Activated B cell treated with CpG ODN at 0.5 μM for 24 hours (primary cell): ENCODE measurements at regions not wholly inside any gene's neighbourhood (a gene's known extent, or its start where the extent isn't known, plus 50 kb on each side); places are given as distances from the start of the nearest gene placed in this dataset.

Source experiments
- ATAC-seq: fragments of 200-7000 bp; cut with Tn5 transposase; one replicate; pipeline ENCODE4 v1.10.0; 2021; ENCODE audit warnings: low read depth, mild to moderate bottlenecking, moderate library complexity
- CTCF ChIA-PET: fragments of 350-600 bp; sonication (Branson Sonifier 250); formaldehyde crosslinking; loops from one replicate; lab custom pipeline; 2021; ENCODE audit warnings: antibody characterized with exemption; lab: Charles Lee
- POLR2A ChIA-PET: fragments of 350-600 bp; sonication (Branson Sonifier 250); formaldehyde crosslinking; loops from one replicate; lab custom pipeline; 2021; ENCODE audit warnings: antibody characterized with exemption; lab: Charles Lee
- DNase-seq: peaks from one replicate; pipeline ENCODE4 v3.0.0; 2022
- H3K27ac Mint-ChIP-seq: one replicate; pipeline ENCODE4 v1.8.0; 2020; ENCODE audit warnings: mixed read lengths
- H3K27me3 Mint-ChIP-seq: one replicate; pipeline ENCODE4 v1.8.0; 2021; ENCODE audit warnings: mixed read lengths
- H3K36me3 Mint-ChIP-seq: one replicate; pipeline ENCODE4 v1.8.0; 2021; ENCODE audit warnings: low read depth, mixed read lengths
- H3K4me1 Mint-ChIP-seq: one replicate; pipeline ENCODE4 v1.8.0; 2021; ENCODE audit warnings: mixed read lengths
- H3K4me3 Mint-ChIP-seq: one replicate; pipeline ENCODE4 v1.8.0; 2020; ENCODE audit warnings: mild to moderate bottlenecking, mixed read lengths
- H3K9me3 Mint-ChIP-seq: one replicate; pipeline ENCODE4 v1.8.0; 2020; ENCODE audit warnings: mixed read lengths
- intact Hi-C: fragments of 100-400 bp; cut with micrococcal nuclease; formaldehyde crosslinking; loops from one replicate; pipeline ENCODE4 v1.15.1; 2024
- TF ChIP-seq, protein P1 (sequence below): fragments of 200-600 bp; IDR thresholded peaks from one replicate; pipeline ENCODE4 v1.8.0; 2022; ENCODE audit warnings: antibody characterized with exemption, mild to moderate bottlenecking

DNA sequence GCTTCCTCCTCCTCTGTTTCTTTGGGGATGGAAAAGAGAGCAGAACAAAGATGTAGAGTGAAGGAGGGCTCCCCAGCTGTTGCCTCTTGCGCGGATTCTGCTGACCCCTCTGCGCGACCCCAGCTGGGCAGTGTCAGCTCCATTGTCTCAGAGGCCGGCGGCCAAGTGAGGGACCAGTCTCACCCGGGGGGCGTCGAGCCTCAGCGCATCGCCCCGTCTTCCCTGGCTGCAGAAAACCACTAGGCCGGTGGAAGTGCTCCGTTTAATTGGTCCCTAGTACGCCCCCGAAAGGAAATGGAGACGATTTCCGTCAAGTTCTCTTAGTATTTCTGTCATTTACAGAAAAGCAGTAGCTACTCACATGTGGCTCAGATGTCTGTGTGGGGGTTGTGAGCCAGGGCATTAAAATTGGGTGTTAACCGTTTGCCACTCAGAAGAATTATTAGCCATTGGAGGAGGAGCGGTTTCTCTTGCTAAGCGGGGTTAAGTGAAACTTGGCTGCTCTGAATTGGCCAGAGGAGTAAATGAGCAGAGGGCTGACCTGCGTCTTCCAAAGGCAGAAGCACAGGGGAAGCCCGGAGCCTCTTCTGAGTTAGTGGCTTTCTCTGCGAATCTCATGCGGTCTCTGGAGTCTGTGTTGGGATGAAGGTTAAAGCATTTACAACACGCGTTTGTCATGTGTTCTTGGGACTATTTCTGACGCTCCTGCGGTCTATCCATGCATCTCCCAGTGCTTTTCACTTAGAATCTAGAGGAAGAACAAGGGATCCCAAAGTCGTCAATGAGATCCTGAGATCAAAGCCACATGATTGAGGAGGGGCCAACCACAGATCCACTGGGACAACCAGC lies 132.8 kb upstream of the MYO16 start:
- CTCF ChIA-PET = no interaction called here
- peaks cover 35% of the 10 kb centered on the region for H3K27me3 Mint-ChIP-seq
- DNase-seq (no peak), ATAC-seq (no peak)
- no peaks in the 10 kb centered on the region for H3K4me1 Mint-ChIP-seq
- POLR2A ChIA-PET = no interaction called here
- intact Hi-C loops = no loop called here
- H3K36me3 Mint-ChIP-seq = no peaks in the 10 kb centered on the region
- TF ChIP-seq, protein P1, sequence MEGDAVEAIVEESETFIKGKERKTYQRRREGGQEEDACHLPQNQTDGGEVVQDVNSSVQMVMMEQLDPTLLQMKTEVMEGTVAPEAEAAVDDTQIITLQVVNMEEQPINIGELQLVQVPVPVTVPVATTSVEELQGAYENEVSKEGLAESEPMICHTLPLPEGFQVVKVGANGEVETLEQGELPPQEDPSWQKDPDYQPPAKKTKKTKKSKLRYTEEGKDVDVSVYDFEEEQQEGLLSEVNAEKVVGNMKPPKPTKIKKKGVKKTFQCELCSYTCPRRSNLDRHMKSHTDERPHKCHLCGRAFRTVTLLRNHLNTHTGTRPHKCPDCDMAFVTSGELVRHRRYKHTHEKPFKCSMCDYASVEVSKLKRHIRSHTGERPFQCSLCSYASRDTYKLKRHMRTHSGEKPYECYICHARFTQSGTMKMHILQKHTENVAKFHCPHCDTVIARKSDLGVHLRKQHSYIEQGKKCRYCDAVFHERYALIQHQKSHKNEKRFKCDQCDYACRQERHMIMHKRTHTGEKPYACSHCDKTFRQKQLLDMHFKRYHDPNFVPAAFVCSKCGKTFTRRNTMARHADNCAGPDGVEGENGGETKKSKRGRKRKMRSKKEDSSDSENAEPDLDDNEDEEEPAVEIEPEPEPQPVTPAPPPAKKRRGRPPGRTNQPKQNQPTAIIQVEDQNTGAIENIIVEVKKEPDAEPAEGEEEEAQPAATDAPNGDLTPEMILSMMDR = no peak
- H3K9me3 Mint-ChIP-seq = peaks cover 3% of the 10 kb centered on the region
- no peak overlapping the region for H3K4me3 Mint-ChIP-seq
- no peak overlapping the region for H3K27ac Mint-ChIP-seq

DNA sequence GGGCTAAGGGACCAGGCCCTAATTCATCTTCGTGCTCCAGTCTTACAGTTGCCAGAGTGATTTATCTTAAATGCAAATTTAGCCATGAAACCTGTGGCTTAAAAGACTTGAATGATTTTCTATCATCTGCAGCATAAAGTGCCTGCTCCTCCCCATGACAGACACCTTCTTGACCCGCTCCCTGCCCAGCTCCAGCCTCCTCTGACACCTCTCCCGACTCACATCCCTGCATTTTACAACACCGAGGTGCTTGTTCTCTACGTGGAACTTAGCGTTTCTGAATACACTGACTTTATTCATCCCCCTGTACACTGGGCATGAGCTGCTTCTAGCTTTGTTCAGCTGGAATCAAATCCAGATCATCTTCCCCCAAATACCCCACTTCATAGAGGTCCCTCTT lies 128.7 kb upstream of the MYO16 start:
- no peak overlapping the region for H3K27ac Mint-ChIP-seq
- ATAC-seq (no peak), DNase-seq (no peak)
- ChIA-PET POLR2A (no interaction called here), CTCF (no interaction called here)
- intact Hi-C loops = loop anchor here (10.0 kb wide), 1 partner anchor 276 kb away; no protein-coding TSS in a partner anchor
- H3K36me3 Mint-ChIP-seq = no peaks in the 10 kb centered on the region
- peaks cover 27% of the 10 kb centered on the region for H3K27me3 Mint-ChIP-seq
- H3K4me1 Mint-ChIP-seq = no peaks in the 10 kb centered on the region
- TF ChIP-seq, protein P1 = no peak
- no peaks in the 10 kb centered on the region for H3K9me3 Mint-ChIP-seq
- no peak overlapping the region for H3K4me3 Mint-ChIP-seq

DNA sequence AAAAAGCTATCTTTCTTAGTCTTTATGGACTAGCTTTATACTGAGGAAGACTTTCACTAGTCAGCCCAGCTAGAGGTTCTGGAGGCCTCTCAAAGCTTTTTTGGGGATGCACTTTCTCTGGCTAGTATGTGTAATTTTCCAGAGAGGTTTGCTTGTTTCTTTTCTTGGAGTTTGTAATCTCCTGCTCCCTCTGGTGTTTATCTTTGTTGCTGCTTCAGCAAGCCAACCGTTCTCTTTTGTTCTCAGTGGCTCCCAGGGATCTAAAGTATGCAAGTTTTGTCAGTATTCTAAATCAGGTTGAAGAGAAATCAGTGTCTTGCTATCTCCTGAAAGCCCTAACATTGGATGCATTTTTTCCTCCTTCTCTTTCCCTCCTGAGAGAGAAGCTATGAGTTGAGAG lies 121.1 kb upstream of the MYO16 start:
- intact Hi-C loops = loop anchor here (5.0 to 10.0 kb wide), 2 partner anchors 186 to 283 kb away; no protein-coding TSS in a partner anchor
- DNase-seq = no peak
- ChIA-PET POLR2A (no interaction called here), CTCF (no interaction called here)
- H3K9me3 Mint-ChIP-seq = peaks cover 8% of the 10 kb centered on the region
- TF ChIP-seq, protein P1 = no peak
- H3K27me3 Mint-ChIP-seq = no peaks in the 10 kb centered on the region
- no peak overlapping the region for H3K27ac Mint-ChIP-seq
- ATAC-seq = no peak
- H3K36me3 Mint-ChIP-seq = no peaks in the 10 kb centered on the region
- H3K4me1 Mint-ChIP-seq = no peaks in the 10 kb centered on the region
- no peak overlapping the region for H3K4me3 Mint-ChIP-seq

DNA sequence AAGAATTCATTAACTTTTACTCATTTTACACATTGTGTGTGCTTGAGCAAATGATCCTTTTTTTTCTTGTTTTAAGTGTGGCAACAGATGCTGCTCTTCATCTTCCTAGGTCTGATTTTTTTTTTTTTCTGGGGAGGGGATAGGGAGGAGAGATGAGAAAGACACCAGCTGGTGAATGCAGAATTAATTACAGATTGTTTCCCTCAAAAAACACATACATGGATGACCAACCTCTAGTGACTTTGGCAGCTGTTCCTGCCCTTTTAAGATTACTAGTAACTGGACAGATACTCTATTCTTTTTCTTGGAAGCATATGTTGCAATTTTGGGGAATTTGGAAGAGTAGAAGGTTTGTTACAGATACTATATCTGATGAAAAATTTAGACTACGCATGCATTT lies 103.6 kb upstream of the MYO16 start:
- intact Hi-C loops = no loop called here
- no peak overlapping the region for H3K4me3 Mint-ChIP-seq

DNA sequence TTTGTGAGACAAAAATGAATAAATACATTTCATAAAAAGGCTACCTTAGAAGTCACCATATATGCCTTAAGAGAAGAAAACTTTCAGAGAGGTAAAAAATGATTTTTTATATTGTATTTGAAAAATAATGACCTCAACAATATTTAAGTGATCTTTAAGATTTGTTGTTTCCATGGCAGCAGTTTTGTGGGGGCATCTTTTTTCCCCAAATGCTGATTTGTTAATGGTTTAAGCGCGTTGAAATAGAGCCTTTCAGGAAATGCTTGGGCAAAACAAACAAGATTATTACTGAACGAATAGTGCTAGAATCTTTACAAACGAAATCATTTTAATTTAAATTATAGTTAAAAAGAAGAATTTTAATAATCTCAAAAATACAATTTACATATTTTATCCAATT lies 103.1 kb upstream of the MYO16 start:
- TF ChIP-seq, protein P1 = no peak
- H3K27ac Mint-ChIP-seq = no peak overlapping the region
- intact Hi-C loops = no loop called here
- no peak overlapping the region for H3K4me3 Mint-ChIP-seq
- no peaks in the 10 kb centered on the region for H3K9me3 Mint-ChIP-seq
- ChIA-PET POLR2A (no interaction called here), CTCF (no interaction called here)
- ATAC-seq = no peak
- H3K27me3 Mint-ChIP-seq = no peaks in the 10 kb centered on the region
- H3K36me3 Mint-ChIP-seq = no peaks in the 10 kb centered on the region
- DNase-seq = no peak
- H3K4me1 Mint-ChIP-seq = no peaks in the 10 kb centered on the region

More for the DNA sequence above, 103.6 kb upstream of the MYO16 start:
- DNase-seq = no peak
- no peak for ATAC-seq
- Mint-ChIP-seq H3K27ac (no peak overlapping the region), H3K4me1 (no peaks in the 10 kb centered on the region), H3K36me3 (no peaks in the 10 kb centered on the region), H3K27me3 (no peaks in the 10 kb centered on the region), H3K9me3 (no peaks in the 10 kb centered on the region)
- ChIA-PET CTCF (no interaction called here), POLR2A (no interaction called here)
- TF ChIP-seq, protein P1 = no peak
